DOHH2 (cell line): ENCODE measurements at regions not wholly inside any gene's neighbourhood (a gene's known extent, or its start where the extent isn't known, plus 50 kb on each side); places are given as distances from the start of the nearest gene placed in this dataset.

ENCODE experiments used
- CTCF ChIP-seq: fragments of 200-600 bp; sonication (generic); IDR thresholded peaks from one replicate; pipeline ENCODE4 v1.5.1; 2014; ENCODE audit warnings: antibody characterized with exemption, mild to moderate bottlenecking, low read depth, low read length; ENCODE audit not compliant: poor library complexity, severe bottlenecking
- EZH2phosphoT487 ChIP-seq: fragments of 200-600 bp; sonication (generic); IDR thresholded peaks from 2 replicates; pipeline ENCODE4 v1.6.1; 2017; ENCODE audit warnings: borderline replicate concordance, mild to moderate bottlenecking, antibody characterized with exemption, low read length, moderate library complexity, mixed read lengths

GRCh38 chr2:501130-501529, 176.1 kb downstream of the TMEM18 start:
- TF ChIP-seq CTCF (no peak), EZH2phosphoT487 (no peak)
